Naive B cell (primary cell): ENCODE measurements at regions not wholly inside any gene's neighbourhood (a gene's known extent, or its start where the extent isn't known, plus 50 kb on each side); places are given as distances from the start of the nearest gene placed in this dataset.

Experiments used
- ATAC-seq, 2 donors: fragments of 150-1000 bp; cut with Tn5 transposase; 2 replicates each; pipeline ENCODE4 v1.10.0; 2021; ENCODE audit warnings: low read depth in 2 of 2, mild to moderate bottlenecking in 2 of 2, moderate library complexity in 2 of 2
- DNase-seq: peaks from one replicate; pipeline ENCODE4 v3.0.0; 2022
- H3K27ac Mint-ChIP-seq, 6 donors: one replicate each; pipeline ENCODE4 v1.8.0; 2020 to 2022; ENCODE audit warnings: mild to moderate bottlenecking in 6 of 6, mixed read lengths in 6 of 6, moderate library complexity in 5 of 6, inconsistent platforms in 2 of 6
- H3K27me3 Mint-ChIP-seq, 3 donors: one replicate each; pipeline ENCODE4 v1.8.0; 2021 to 2022; ENCODE audit warnings: mixed read lengths in 3 of 3, mild to moderate bottlenecking in 1 of 3
- H3K36me3 Mint-ChIP-seq, 2 donors: one replicate each; pipeline ENCODE4 v1.8.0; 2020 to 2022; ENCODE audit warnings: mixed read lengths in 2 of 2, inconsistent platforms in 1 of 2, mild to moderate bottlenecking in 1 of 2
- H3K4me1 Mint-ChIP-seq, 3 donors: one replicate each; pipeline ENCODE4 v1.8.0; 2020 to 2022; ENCODE audit warnings: mixed read lengths in 3 of 3, inconsistent platforms in 1 of 3, mild to moderate bottlenecking in 1 of 3, moderate library complexity in 1 of 3
- H3K4me3 Mint-ChIP-seq, 8 donors: one replicate each; pipeline ENCODE4 v1.8.0; 2020 to 2022; ENCODE audit warnings: mild to moderate bottlenecking in 8 of 8, mixed read lengths in 8 of 8, moderate library complexity in 8 of 8, inconsistent platforms in 2 of 8
- H3K9me3 Mint-ChIP-seq, 7 donors: one replicate each; pipeline ENCODE4 v1.8.0; 2020 to 2022; ENCODE audit warnings: mixed read lengths in 7 of 7, mild to moderate bottlenecking in 5 of 7, inconsistent platforms in 2 of 7, moderate library complexity in 1 of 7

DNA sequence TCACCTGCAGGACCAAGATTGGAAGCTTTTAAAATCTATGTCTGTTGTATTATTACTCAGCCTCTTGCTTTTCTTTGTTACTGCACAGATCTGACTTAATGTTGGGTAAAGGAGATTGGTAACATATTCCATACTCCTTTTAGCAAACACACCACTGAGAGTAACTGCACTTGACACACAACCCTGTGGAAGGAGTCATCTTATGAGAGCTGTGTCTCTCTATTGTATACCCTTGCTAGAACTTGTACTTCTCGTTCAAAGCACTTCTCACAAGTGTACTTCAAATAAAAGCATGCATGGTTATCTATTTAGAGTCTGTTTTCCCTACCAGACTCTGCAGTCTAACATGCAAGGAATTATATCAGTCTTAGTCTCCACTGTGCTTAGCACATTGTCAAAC lies 813.4 kb downstream of the ADGRL2 start:
- Mint-ChIP-seq H3K36me3 (no peaks in the 10 kb centered on the region), H3K27me3 (no peaks in the 10 kb centered on the region), H3K9me3 (peaks cover 0 to 4% (median 0%) of the 10 kb centered on the region in 7 donors), H3K27ac (no peak overlapping the region), H3K4me3 (no peak overlapping the region), H3K4me1 (no peaks in the 10 kb centered on the region)
- DNase-seq (no peak), ATAC-seq (no peak)

GRCh38 chr1:82612986-82613385 lies 812.3 kb downstream of the ADGRL2 start:
- H3K36me3 Mint-ChIP-seq, result no peaks in the 10 kb centered on the region

DNA sequence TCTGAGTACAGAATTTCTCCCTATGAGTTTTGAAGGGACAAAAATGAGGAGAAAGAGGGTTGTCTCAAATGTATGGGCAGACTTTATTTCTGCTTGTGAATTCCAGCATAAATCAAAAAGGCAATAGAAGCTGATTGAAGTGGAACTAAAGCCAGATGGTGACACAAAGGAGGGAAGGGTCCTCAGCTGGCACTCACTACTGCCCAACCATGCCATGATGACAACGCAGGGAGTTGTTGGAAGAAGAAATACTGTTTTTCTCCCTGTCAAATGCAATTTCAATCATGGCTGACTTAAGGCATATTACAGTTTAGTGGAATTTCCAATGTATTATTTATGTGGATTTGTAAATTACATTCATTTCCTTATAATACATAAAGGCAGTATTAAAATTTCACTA lies 805.8 kb downstream of the ADGRL2 start:
- Mint-ChIP-seq H3K36me3 (no peaks in the 10 kb centered on the region), H3K4me3 (no peak overlapping the region), H3K27ac (no peak overlapping the region), H3K27me3 (no peaks in the 10 kb centered on the region), H3K4me1 (no peaks in the 10 kb centered on the region), H3K9me3 (peaks cover 0 to 9% (median 0%) of the 10 kb centered on the region in 7 donors)
- no peak for DNase-seq
- ATAC-seq, result no peak

More at GRCh38 chr1:82612986-82613385, 812.3 kb downstream of the ADGRL2 start:
- Mint-ChIP-seq H3K9me3 (peaks cover 0 to 6% (median 0%) of the 10 kb centered on the region in 7 donors), H3K4me3 (no peak overlapping the region), H3K27me3 (no peaks in the 10 kb centered on the region), H3K27ac (no peak overlapping the region), H3K4me1 (no peaks in the 10 kb centered on the region)
- ATAC-seq (no peak), DNase-seq (no peak)

DNA sequence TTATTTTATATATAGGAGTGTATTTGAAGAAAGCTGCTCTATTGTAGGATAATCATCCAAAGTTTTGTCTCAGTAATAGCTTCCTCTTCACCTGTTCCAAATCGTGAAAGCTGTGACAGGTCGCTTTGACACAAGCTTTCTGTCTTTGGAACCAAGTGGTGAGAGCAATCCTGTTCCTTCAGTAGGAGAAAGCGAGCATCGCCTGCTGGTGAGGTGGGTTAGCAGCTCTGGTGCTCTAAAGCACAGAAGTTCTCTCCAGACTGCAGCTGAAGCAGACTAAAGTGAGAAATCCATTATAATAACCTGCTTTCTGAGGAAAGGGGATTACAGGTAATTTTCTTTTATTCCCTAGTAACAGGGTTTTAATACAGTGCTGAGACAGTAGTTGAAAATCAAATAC lies 803.8 kb downstream of the ADGRL2 start:
- Mint-ChIP-seq H3K27ac (no peak overlapping the region), H3K9me3 (peaks cover 0 to 5% (median 0%) of the 10 kb centered on the region in 7 donors), H3K4me1 (no peaks in the 10 kb centered on the region), H3K27me3 (no peaks in the 10 kb centered on the region), H3K4me3 (no peak overlapping the region), H3K36me3 (no peaks in the 10 kb centered on the region)
- ATAC-seq (no peak), DNase-seq (no peak)

DNA sequence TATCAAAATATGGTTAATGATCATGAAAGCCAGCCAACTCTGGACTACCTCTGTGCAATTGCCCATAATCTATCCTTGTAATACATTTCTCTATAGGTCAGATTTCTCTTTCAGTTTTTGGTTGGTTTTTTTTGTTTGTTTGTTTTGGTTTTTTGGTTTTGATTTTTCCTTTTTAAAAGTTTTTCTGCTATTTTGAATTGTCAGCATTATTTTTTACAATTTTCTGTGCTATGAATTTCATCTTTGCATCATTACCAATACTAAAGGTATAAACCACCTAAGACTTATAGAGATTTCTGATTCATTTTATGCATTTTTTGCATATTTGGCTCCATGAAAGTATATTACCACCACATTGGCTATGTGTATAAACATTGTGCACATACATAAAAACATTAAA lies 799.6 kb downstream of the ADGRL2 start:
- Mint-ChIP-seq H3K27me3 (no peaks in the 10 kb centered on the region), H3K4me3 (no peak overlapping the region), H3K4me1 (no peaks in the 10 kb centered on the region), H3K9me3 (peaks cover 0 to 1% (median 0%) of the 10 kb centered on the region in 7 donors), H3K27ac (no peak overlapping the region), H3K36me3 (no peaks in the 10 kb centered on the region)
- DNase-seq, result no peak
- ATAC-seq, result no peak

GRCh38 chr1:82598812-82599211 lies 798.1 kb downstream of the ADGRL2 start:
- no peaks in the 10 kb centered on the region for H3K4me1 Mint-ChIP-seq
- ATAC-seq (no peak), DNase-seq (no peak)
- H3K9me3 Mint-ChIP-seq, result peaks cover 0 to 1% (median 0%) of the 10 kb centered on the region in 7 donors
- H3K27ac Mint-ChIP-seq, result no peak overlapping the region
- no peaks in the 10 kb centered on the region for H3K27me3 Mint-ChIP-seq
- H3K4me3 Mint-ChIP-seq, result no peak overlapping the region
- H3K36me3 Mint-ChIP-seq, result no peaks in the 10 kb centered on the region

GRCh38 chr1:82598337-82598736 lies 797.6 kb downstream of the ADGRL2 start:
- Mint-ChIP-seq H3K4me1 (no peaks in the 10 kb centered on the region), H3K27ac (no peak overlapping the region), H3K9me3 (peaks cover 0 to 1% (median 0%) of the 10 kb centered on the region in 7 donors)

DNA sequence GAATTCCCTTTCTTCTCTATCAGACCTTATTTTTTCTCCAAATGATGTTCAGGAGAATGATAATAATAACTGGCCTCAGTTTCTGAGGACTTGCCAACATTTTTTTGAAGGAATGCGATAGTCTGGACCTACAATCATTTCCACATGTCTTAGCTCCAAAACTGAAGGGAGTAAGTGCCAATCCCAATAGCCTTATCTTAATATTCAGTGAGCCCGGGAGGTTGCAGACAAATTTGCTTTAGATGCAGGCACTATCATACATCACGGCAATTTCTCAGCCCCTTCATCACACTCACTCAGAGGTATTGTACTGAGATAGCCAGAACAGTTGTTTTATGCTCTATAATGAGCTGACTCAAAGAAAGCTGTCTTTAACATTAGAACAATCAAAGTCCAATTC lies 796.9 kb downstream of the ADGRL2 start:
- Mint-ChIP-seq H3K9me3 (peaks cover 0 to 1% (median 0%) of the 10 kb centered on the region in 7 donors), H3K27me3 (no peaks in the 10 kb centered on the region), H3K4me1 (no peaks in the 10 kb centered on the region), H3K4me3 (no peak overlapping the region), H3K36me3 (no peaks in the 10 kb centered on the region), H3K27ac (no peak overlapping the region)
- ATAC-seq (no peak), DNase-seq (no peak)

More at GRCh38 chr1:82598337-82598736, 797.6 kb downstream of the ADGRL2 start:
- Mint-ChIP-seq H3K36me3 (no peaks in the 10 kb centered on the region), H3K27me3 (no peaks in the 10 kb centered on the region), H3K4me3 (no peak overlapping the region)
- ATAC-seq, result no peak
- no peak for DNase-seq

GRCh38 chr1:82597141-82597540 lies 796.4 kb downstream of the ADGRL2 start:
- Mint-ChIP-seq H3K36me3 (no peaks in the 10 kb centered on the region), H3K27me3 (no peaks in the 10 kb centered on the region), H3K4me3 (no peak overlapping the region), H3K27ac (no peak overlapping the region), H3K9me3 (peaks cover 0 to 2% (median 0%) of the 10 kb centered on the region in 7 donors), H3K4me1 (no peaks in the 10 kb centered on the region)
- ATAC-seq (no peak), DNase-seq (no peak)

DNA sequence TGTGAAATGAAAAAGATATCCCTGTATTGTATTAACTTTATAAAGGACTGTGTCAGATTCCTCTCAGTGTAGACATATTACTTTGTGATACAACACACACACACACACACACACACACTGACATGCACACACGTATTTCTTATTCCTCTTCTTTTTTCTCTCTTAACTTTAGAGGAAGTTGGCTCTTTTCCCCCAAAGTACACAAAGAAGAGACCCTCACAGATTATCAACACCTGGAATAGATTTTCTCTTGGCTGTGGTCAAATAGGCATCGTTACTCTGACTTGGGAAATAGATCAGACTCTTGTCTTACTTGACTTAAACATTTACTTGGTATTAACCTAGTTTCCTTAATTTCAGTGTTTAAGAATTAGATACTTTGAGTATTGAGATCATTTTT lies 792.8 kb downstream of the ADGRL2 start:
- Mint-ChIP-seq H3K4me1 (no peaks in the 10 kb centered on the region), H3K27me3 (no peaks in the 10 kb centered on the region), H3K4me3 (no peak overlapping the region), H3K36me3 (no peaks in the 10 kb centered on the region), H3K27ac (no peak overlapping the region), H3K9me3 (peaks cover 0 to 2% (median 0%) of the 10 kb centered on the region in 7 donors)
- ATAC-seq (no peak), DNase-seq (no peak)

- Mint-ChIP-seq H3K27me3 (no peaks in the 10 kb centered on the region), H3K36me3 (no peaks in the 10 kb centered on the region), H3K4me1 (no peaks in the 10 kb centered on the region), H3K9me3 (peaks cover 0 to 6% (median 0%) of the 10 kb centered on the region in 7 donors), H3K4me3 (no peak overlapping the region), H3K27ac (no peak overlapping the region)
- no peak for ATAC-seq
- no peak for DNase-seq
These were observed 788.9 kb downstream of the ADGRL2 start for GRCh38 chr1:82589588-82589987.

- Mint-ChIP-seq H3K9me3 (peaks cover 0 to 6% (median 0%) of the 10 kb centered on the region in 7 donors), H3K4me1 (no peaks in the 10 kb centered on the region), H3K4me3 (no peak overlapping the region), H3K27ac (no peak overlapping the region), H3K27me3 (no peaks in the 10 kb centered on the region), H3K36me3 (no peaks in the 10 kb centered on the region)
- ATAC-seq, result no peak
- DNase-seq, result no peak
These were observed 786.6 kb downstream of the ADGRL2 start for GRCh38 chr1:82587371-82587770.

DNA sequence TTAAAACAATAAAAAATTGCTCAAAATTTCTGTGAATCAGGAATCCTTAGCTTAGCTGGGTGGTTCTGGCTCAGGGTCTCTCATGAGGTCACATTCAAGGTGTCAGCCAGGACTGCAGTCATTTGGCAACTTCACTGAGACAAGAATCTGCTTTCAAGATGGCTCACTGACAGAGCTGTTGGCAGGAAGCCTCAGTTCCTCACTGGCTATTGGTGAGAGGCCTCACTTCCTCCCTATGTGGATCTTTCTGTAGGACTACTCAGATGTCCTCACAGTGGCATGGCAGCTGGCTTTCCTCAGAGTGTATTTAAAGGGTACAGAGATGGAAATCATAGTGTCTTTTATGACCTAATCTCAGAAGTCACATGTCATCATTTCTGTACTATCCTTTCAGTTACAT lies 785.7 kb downstream of the ADGRL2 start:
- peaks cover 0 to 4% (median 0%) of the 10 kb centered on the region in 7 donors for H3K9me3 Mint-ChIP-seq
- no peak overlapping the region for H3K27ac Mint-ChIP-seq
- peak overlapping the region in 1 of 8 donors; percentile 3 for H3K4me3 Mint-ChIP-seq
- no peaks in the 10 kb centered on the region for H3K36me3 Mint-ChIP-seq
- H3K27me3 Mint-ChIP-seq, result no peaks in the 10 kb centered on the region
- H3K4me1 Mint-ChIP-seq, result no peaks in the 10 kb centered on the region
- ATAC-seq, result no peak
- no peak for DNase-seq

GRCh38 chr1:82582347-82582746 lies 781.6 kb downstream of the ADGRL2 start:
- H3K27me3 Mint-ChIP-seq, result no peaks in the 10 kb centered on the region

More at GRCh38 chr1:82582347-82582746, 781.6 kb downstream of the ADGRL2 start:
- Mint-ChIP-seq H3K9me3 (peaks cover 0 to 4% (median 0%) of the 10 kb centered on the region in 7 donors), H3K4me3 (no peak overlapping the region), H3K27ac (no peak overlapping the region), H3K36me3 (no peaks in the 10 kb centered on the region), H3K4me1 (peaks cover 0 to 1% (median 0%) of the 10 kb centered on the region in 3 donors)
- ATAC-seq (no peak), DNase-seq (no peak)
